Hepatocyte (in vitro differentiated cells): ENCODE measurements at regions not wholly inside any gene's neighbourhood (a gene's known extent, or its start where the extent isn't known, plus 50 kb on each side); places are given as distances from the start of the nearest gene placed in this dataset.

ENCODE experiments used
- DNase-seq: peaks from one replicate; pipeline ENCODE4 v3.0.0-alpha.2; 2016; ENCODE audit warnings: low spot score
- H2AFZ ChIP-seq: fragments of 200-600 bp; sonication (generic); 2 replicates; pipeline ENCODE4 v1.6.0; 2016; ENCODE audit warnings: antibody characterized with exemption, mild to moderate bottlenecking
- H3K27ac ChIP-seq: fragments of 200-600 bp; sonication (generic); 2 replicates; pipeline ENCODE4 v1.5.1; 2016; ENCODE audit warnings: mild to moderate bottlenecking
- H3K27me3 ChIP-seq: fragments of 200-600 bp; sonication (generic); 2 replicates; pipeline ENCODE4 v1.6.1; 2016
- H3K36me3 ChIP-seq: fragments of 200-600 bp; sonication (generic); replicated peaks from 2 replicates; pipeline ENCODE4 v1.5.1; 2016; ENCODE audit warnings: low read depth; ENCODE audit not compliant: insufficient read depth
- H3K4me1 ChIP-seq: fragments of 200-600 bp; sonication (generic); 2 replicates; pipeline ENCODE4 v1.5.1; 2016; ENCODE audit warnings: mild to moderate bottlenecking, moderate library complexity; ENCODE audit not compliant: insufficient read depth
- H3K4me2 ChIP-seq: fragments of 200-600 bp; sonication (generic); 2 replicates; pipeline ENCODE4 v1.6.0; 2016
- H3K4me3 ChIP-seq: fragments of 200-600 bp; sonication (generic); 2 replicates; pipeline ENCODE4 v1.5.1; 2016; ENCODE audit warnings: mild to moderate bottlenecking
- H3K79me2 ChIP-seq: fragments of 200-600 bp; sonication (generic); 2 replicates; pipeline ENCODE4 v1.6.0; 2017; ENCODE audit warnings: mild to moderate bottlenecking
- H3K9me2 ChIP-seq: fragments of 200-600 bp; sonication (generic); replicated peaks from 2 replicates; pipeline ENCODE4 v1.6.0; 2017; ENCODE audit warnings: mild to moderate bottlenecking; ENCODE audit not compliant: insufficient read depth
- H3K9me3 ChIP-seq: fragments of 200-600 bp; sonication (generic); 2 replicates; pipeline ENCODE4 v1.5.1; 2016; ENCODE audit warnings: low read depth, mild to moderate bottlenecking
- H4K20me1 ChIP-seq: fragments of 200-600 bp; sonication (generic); 2 replicates; pipeline ENCODE4 v1.6.0; 2016; ENCODE audit warnings: mild to moderate bottlenecking; ENCODE audit not compliant: insufficient read depth, poor library complexity, severe bottlenecking
- EZH2 ChIP-seq: fragments of 200-600 bp; sonication (generic); IDR thresholded peaks from 2 replicates; pipeline ENCODE4 v1.6.1; 2016; ENCODE audit warnings: antibody characterized with exemption, mild to moderate bottlenecking, borderline replicate concordance
- EZH2phosphoT487 ChIP-seq: fragments of 200-600 bp; sonication (generic); IDR thresholded peaks from one replicate; pipeline ENCODE4 v1.6.1; 2018; ENCODE audit warnings: antibody characterized with exemption, mild to moderate bottlenecking, low read depth, moderate library complexity; ENCODE audit not compliant: unreplicated experiment, severe bottlenecking
- WGBS: methylation state at CpG from one replicate; pipeline ENCODE4 v1.1.6; 2016; ENCODE audit warnings: low lambda C conversion rate; ENCODE audit errors: missing lambda C conversion rate; 5-methylcytosine and 5-hydroxymethylcytosine counted together
- TF ChIP-seq, protein P1 (sequence below): fragments of 200-600 bp; sonication (generic); IDR thresholded peaks from 2 replicates; pipeline ENCODE4 v1.5.1; 2016; ENCODE audit warnings: antibody characterized with exemption, mild to moderate bottlenecking; ENCODE audit not compliant: poor library complexity

DNA sequence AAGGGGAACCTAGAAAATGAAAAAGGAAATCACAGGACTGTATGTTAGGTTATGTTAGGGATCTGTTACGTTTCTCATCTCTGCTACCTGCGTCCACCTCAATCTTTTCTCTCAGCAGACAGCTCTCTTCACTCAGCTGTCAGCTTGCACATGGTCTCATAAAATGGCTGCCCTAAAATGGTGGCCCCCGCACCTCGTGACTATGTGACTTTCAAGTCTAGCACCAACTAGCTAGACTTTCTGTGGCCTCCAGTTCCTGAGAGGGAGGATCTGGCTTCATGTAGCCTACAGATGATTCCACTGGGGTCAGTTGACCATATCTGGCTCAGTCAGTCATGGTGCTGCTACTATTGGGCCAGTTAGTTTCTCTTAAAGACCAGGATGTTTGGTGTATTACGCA is 147.2 kb upstream of the SLC1A4 start:
- no peak overlapping the region for H3K27ac ChIP-seq
- H3K27me3 ChIP-seq = no peaks in the 10 kb centered on the region
- H3K36me3 ChIP-seq = no peaks in the 10 kb centered on the region
- no peaks in the 10 kb centered on the region for H4K20me1 ChIP-seq
- H3K79me2 ChIP-seq = no peaks in the 10 kb centered on the region
- H2AFZ ChIP-seq = no peak overlapping the region
- H3K9me2 ChIP-seq = no peaks in the 10 kb centered on the region
- WGBS = 95% methylated on average over 5 of the region's 5 CpGs
- no peaks in the 10 kb centered on the region for H3K9me3 ChIP-seq
- H3K4me2 ChIP-seq = no peak overlapping the region
- TF ChIP-seq EZH2 (no peak), EZH2phosphoT487 (no peak)
- TF ChIP-seq, protein P1, sequence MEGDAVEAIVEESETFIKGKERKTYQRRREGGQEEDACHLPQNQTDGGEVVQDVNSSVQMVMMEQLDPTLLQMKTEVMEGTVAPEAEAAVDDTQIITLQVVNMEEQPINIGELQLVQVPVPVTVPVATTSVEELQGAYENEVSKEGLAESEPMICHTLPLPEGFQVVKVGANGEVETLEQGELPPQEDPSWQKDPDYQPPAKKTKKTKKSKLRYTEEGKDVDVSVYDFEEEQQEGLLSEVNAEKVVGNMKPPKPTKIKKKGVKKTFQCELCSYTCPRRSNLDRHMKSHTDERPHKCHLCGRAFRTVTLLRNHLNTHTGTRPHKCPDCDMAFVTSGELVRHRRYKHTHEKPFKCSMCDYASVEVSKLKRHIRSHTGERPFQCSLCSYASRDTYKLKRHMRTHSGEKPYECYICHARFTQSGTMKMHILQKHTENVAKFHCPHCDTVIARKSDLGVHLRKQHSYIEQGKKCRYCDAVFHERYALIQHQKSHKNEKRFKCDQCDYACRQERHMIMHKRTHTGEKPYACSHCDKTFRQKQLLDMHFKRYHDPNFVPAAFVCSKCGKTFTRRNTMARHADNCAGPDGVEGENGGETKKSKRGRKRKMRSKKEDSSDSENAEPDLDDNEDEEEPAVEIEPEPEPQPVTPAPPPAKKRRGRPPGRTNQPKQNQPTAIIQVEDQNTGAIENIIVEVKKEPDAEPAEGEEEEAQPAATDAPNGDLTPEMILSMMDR = no peak
- DNase-seq = no peak
- no peaks in the 10 kb centered on the region for H3K4me1 ChIP-seq
- H3K4me3 ChIP-seq = no peak overlapping the region

DNA sequence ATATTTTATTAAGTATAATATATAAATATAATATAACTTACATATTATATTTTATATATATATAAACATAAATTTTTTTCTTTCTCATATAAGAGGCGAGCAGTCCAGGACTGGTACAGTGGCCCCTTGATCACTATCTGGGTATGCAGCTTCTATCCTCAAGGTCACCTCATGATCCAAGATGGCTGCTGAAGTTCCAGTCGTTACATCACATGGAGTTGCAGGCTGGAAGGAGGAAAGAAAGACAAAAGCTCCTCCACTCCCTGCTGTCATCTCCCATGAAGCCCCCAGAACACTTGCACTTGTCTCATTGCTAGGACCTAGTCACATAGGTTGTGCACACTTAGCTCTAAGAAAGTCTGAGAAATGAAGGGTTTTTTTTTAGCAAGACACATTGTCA is 145.1 kb upstream of the SLC1A4 start:
- no peak overlapping the region for H3K27ac ChIP-seq
- TF ChIP-seq EZH2phosphoT487 = no peak
- H4K20me1 ChIP-seq = no peaks in the 10 kb centered on the region
- H3K4me1 ChIP-seq = no peaks in the 10 kb centered on the region
- H3K9me2 ChIP-seq = no peaks in the 10 kb centered on the region
- H3K36me3 ChIP-seq = no peaks in the 10 kb centered on the region
- WGBS = 91% methylated on average over 2 of the region's 2 CpGs
- H2AFZ ChIP-seq = no peak overlapping the region
- no peaks in the 10 kb centered on the region for H3K9me3 ChIP-seq
- no peak for DNase-seq
- no peaks in the 10 kb centered on the region for H3K79me2 ChIP-seq
- H3K4me2 ChIP-seq = no peak overlapping the region
- no peaks in the 10 kb centered on the region for H3K27me3 ChIP-seq
- H3K4me3 ChIP-seq = no peak overlapping the region

DNA sequence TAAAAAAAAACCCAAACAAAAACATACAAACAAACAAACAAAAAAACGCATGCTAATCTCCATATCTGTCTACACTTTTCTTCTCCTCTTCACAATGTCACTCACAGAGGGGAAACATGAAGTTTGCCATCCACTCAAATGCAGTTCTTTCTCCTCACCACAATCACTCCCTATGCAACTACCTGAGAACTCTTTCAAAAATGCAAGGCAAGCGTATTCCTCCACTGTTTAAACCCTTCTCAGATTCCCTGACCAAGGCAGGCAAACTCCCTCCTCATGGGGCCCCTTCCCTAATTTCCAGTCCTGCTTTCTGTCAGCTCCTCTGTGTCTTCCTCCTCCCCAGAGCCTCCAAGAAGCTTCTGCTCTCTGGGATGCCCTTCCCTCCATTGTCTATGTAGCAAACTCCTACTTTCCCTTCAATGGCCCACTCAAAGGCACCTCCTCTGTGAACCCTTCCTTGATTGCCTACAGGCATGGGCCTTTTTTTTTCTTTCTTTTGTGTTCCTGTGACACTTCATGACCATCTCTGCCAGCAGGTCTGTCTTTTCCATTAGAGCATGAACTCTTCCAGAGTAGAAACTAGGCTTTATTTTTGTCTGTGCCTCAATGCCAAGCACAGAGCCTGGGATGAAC is 143.8 kb upstream of the SLC1A4 start:
- H3K27me3 ChIP-seq = no peaks in the 10 kb centered on the region
- no peaks in the 10 kb centered on the region for H3K9me3 ChIP-seq
- H2AFZ ChIP-seq = no peak overlapping the region
- 83% methylated on average over 2 of the region's 2 CpGs for WGBS
- H3K4me2 ChIP-seq = no peak overlapping the region
- H3K79me2 ChIP-seq = no peaks in the 10 kb centered on the region
- H3K4me3 ChIP-seq = no peak overlapping the region
- no peak for DNase-seq
- no peaks in the 10 kb centered on the region for H4K20me1 ChIP-seq
- no peak overlapping the region for H3K27ac ChIP-seq
- no peaks in the 10 kb centered on the region for H3K9me2 ChIP-seq
- H3K36me3 ChIP-seq = no peaks in the 10 kb centered on the region
- no peaks in the 10 kb centered on the region for H3K4me1 ChIP-seq
- TF ChIP-seq EZH2phosphoT487 (no peak), EZH2 (no peak)
- TF ChIP-seq, protein P1 = no peak

- TF ChIP-seq EZH2 (no peak), EZH2phosphoT487 (no peak)
- TF ChIP-seq, protein P1 = no peak
- no peaks in the 10 kb centered on the region for H3K27me3 ChIP-seq
- H4K20me1 ChIP-seq = no peaks in the 10 kb centered on the region
- no peaks in the 10 kb centered on the region for H3K36me3 ChIP-seq
- 87% methylated on average over 3 of the region's 3 CpGs for WGBS
- no peaks in the 10 kb centered on the region for H3K79me2 ChIP-seq
- H3K4me1 ChIP-seq = no peaks in the 10 kb centered on the region
- H3K27ac ChIP-seq = no peak overlapping the region
- no peaks in the 10 kb centered on the region for H3K9me2 ChIP-seq
- DNase-seq = no peak
- H3K4me3 ChIP-seq = no peak overlapping the region
- H3K4me2 ChIP-seq = no peak overlapping the region
- no peak overlapping the region for H2AFZ ChIP-seq
- no peaks in the 10 kb centered on the region for H3K9me3 ChIP-seq
Observed at GRCh38 chr2:64846177-64846576, 143.0 kb upstream of the SLC1A4 start.
